Fibroblast of lung (primary cell): ENCODE measurements at regions not wholly inside any gene's neighbourhood (a gene's known extent, or its start where the extent isn't known, plus 50 kb on each side); places are given as distances from the start of the nearest gene placed in this dataset.

Experiments
- DNase-seq, 2 donors: peaks; one replicate each; pipeline versions ENCODE4 v3.0.0 to v3.0.0-alpha.2; 2010; ENCODE audit warnings: low read depth in 2 of 2
- H2AFZ ChIP-seq: 2 replicates; pipeline ENCODE4 v1.5.1; 2012; ENCODE audit warnings: low read length, control low read depth, inconsistent platforms
- H3K27ac ChIP-seq: 2 replicates; pipeline ENCODE4 v1.5.1; 2011; ENCODE audit warnings: low read length, control low read depth; ENCODE audit not compliant: insufficient read depth
- H3K27me3 ChIP-seq: 2 replicates; pipeline ENCODE4 v1.5.1; 2011; ENCODE audit warnings: mild to moderate bottlenecking, low read length; ENCODE audit not compliant: control insufficient read depth, insufficient read depth
- H3K36me3 ChIP-seq: 2 replicates; pipeline ENCODE4 v1.5.1; 2011; ENCODE audit warnings: low read length; ENCODE audit not compliant: control insufficient read depth, insufficient read depth
- H3K4me1 ChIP-seq: 2 replicates; pipeline ENCODE4 v1.5.1; 2011; ENCODE audit warnings: low read length; ENCODE audit not compliant: control insufficient read depth, insufficient read depth; ENCODE audit errors: extremely low read depth
- H3K4me2 ChIP-seq: 2 replicates; pipeline ENCODE4 v1.5.1; 2011; ENCODE audit warnings: low read length, control low read depth; ENCODE audit not compliant: insufficient read depth; ENCODE audit errors: extremely low read depth
- H3K4me3 ChIP-seq, 4 experiments: fragments of 200-600 bp in 1 of 4; sonication (generic) in 1 of 4; replicated peaks in 1 of 4; 2 replicates each; pipeline ENCODE4 v1.5.1; 2011 to 2016; ENCODE audit warnings: low read length in 4 of 4, low read depth in 3 of 4, mild to moderate bottlenecking in 3 of 4, control low read depth in 2 of 4, inconsistent platforms in 1 of 4, mixed read lengths in 1 of 4; ENCODE audit not compliant: insufficient read depth in 1 of 4; ENCODE audit errors: control extremely low read depth in 1 of 4
- H3K79me2 ChIP-seq: 2 replicates; pipeline ENCODE4 v1.5.1; 2012; ENCODE audit warnings: mild to moderate bottlenecking, low read length, inconsistent platforms; ENCODE audit not compliant: control insufficient read depth, insufficient read depth
- H3K9ac ChIP-seq: 2 replicates; pipeline ENCODE4 v1.5.1; 2011; ENCODE audit warnings: mild to moderate bottlenecking, low read length, control low read depth; ENCODE audit not compliant: insufficient read depth
- H3K9me3 ChIP-seq: 2 replicates; pipeline ENCODE4 v1.5.1; 2012; ENCODE audit warnings: low read depth, low read length; ENCODE audit not compliant: control insufficient read depth, insufficient read depth
- H4K20me1 ChIP-seq: 2 replicates; pipeline ENCODE4 v1.5.1; 2011; ENCODE audit warnings: low read length; ENCODE audit not compliant: control insufficient read depth, insufficient read depth; ENCODE audit errors: extremely low read depth
- EZH2 ChIP-seq: IDR thresholded peaks from 2 replicates; pipeline ENCODE4 v1.5.1; 2012; ENCODE audit warnings: low read length, control low read depth, mild to moderate bottlenecking; ENCODE audit errors: missing control alignments
- TF ChIP-seq, protein P1 (sequence below), 2 donors: IDR thresholded peaks in 1 of 2; conservative IDR thresholded peaks in 1 of 2; 1 replicate in 1 of 2; 2 replicates in 1 of 2; pipeline ENCODE4 v1.5.1; 2011 to 2012; ENCODE audit warnings: low read length in 2 of 2, control low read depth in 1 of 2, inconsistent platforms in 1 of 2, low read depth in 1 of 2, mild to moderate bottlenecking in 1 of 2

DNA sequence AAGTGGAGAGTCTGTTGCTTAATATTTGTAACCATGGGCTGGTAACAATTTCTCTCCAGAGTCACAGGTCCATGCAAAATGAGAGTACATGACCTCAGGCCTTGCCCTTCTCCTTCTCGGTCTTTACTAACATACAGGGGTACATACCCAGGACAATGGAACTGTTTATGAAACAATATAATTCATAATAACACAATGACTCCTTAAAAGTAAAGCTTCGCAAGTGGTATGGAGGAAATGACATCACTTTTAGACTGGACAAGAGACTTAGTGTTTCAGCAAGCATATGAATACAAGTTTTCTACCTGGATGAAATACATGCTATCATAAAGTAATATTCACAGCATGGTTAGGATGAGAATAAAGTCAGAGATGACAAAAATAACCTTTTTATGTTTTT lies 386.6 kb downstream of the PLK2 start:
- Histone ChIP-seq H3K9me3 (no peaks in the 10 kb centered on the region), H4K20me1 (no peaks in the 10 kb centered on the region), H3K27ac (no peak overlapping the region), H3K27me3 (no peaks in the 10 kb centered on the region), H3K4me3 (no peak overlapping the region), H3K9ac (no peak overlapping the region), H3K4me1 (no peaks in the 10 kb centered on the region), H3K79me2 (no peaks in the 10 kb centered on the region), H3K36me3 (no peaks in the 10 kb centered on the region), H3K4me2 (no peak overlapping the region), H2AFZ (no peak overlapping the region)
- DNase-seq, result no peak
- TF ChIP-seq, protein P1, sequence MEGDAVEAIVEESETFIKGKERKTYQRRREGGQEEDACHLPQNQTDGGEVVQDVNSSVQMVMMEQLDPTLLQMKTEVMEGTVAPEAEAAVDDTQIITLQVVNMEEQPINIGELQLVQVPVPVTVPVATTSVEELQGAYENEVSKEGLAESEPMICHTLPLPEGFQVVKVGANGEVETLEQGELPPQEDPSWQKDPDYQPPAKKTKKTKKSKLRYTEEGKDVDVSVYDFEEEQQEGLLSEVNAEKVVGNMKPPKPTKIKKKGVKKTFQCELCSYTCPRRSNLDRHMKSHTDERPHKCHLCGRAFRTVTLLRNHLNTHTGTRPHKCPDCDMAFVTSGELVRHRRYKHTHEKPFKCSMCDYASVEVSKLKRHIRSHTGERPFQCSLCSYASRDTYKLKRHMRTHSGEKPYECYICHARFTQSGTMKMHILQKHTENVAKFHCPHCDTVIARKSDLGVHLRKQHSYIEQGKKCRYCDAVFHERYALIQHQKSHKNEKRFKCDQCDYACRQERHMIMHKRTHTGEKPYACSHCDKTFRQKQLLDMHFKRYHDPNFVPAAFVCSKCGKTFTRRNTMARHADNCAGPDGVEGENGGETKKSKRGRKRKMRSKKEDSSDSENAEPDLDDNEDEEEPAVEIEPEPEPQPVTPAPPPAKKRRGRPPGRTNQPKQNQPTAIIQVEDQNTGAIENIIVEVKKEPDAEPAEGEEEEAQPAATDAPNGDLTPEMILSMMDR (conservative IDR thresholded peaks at IDR 0.05 in 1 of 2, IDR thresholded peaks at IDR 0.05 in 1 of 2; ENCODE audit: low read depth in 1 of 2, low read length in 2 of 2), result no peak
- no peak for TF ChIP-seq EZH2

DNA sequence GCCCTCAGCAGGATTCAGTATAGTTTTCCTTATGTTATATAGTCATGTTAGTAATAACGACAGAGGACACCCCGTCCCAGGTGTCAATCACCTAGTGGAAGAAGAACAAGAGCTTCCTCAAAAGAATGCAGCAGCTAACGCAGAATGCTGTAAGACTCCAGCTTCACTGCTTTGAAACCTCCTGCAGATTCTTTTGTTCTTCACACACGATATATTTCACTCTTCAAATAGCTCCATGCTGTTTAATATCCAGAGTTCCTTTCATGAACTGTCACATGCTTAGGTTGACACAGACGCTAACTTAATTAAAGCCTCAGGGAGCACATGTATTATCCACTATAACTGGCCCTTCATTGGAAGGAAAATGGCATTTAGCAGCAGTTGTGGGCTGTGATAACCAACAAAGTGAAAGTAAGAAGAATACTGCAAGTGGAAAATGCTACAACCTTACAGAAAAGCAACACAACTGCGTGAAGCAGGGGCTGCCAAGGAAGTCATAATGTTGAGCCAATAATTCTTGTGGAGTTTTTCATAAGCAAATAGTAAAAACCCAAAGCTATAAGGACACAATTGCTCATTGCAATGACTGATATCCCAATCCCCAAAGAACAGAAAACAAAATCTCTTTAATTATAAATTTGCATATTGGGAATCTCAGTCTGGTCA lies 387.5 kb downstream of the PLK2 start:
- Histone ChIP-seq H4K20me1 (no peaks in the 10 kb centered on the region), H3K4me1 (no peaks in the 10 kb centered on the region), H3K36me3 (no peaks in the 10 kb centered on the region), H3K9me3 (no peaks in the 10 kb centered on the region), H3K79me2 (no peaks in the 10 kb centered on the region), H3K9ac (no peak overlapping the region), H3K27me3 (no peaks in the 10 kb centered on the region), H3K4me3 (peak overlapping the region in 2 of 4 experiments; percentile 12 to 19), H3K27ac (no peak overlapping the region), H2AFZ (peak overlapping the region; percentile 65), H3K4me2 (peak overlapping the region; percentile 66)
- DNase-seq, result peak in 1 of 2 donors; percentile 5
- TF ChIP-seq, protein P1 (conservative IDR thresholded peaks at IDR 0.05 in 1 of 2, IDR thresholded peaks at IDR 0.05 in 1 of 2; ENCODE audit: low read depth in 1 of 2, low read length in 2 of 2), result no peak
- TF ChIP-seq EZH2, result no peak

DNA sequence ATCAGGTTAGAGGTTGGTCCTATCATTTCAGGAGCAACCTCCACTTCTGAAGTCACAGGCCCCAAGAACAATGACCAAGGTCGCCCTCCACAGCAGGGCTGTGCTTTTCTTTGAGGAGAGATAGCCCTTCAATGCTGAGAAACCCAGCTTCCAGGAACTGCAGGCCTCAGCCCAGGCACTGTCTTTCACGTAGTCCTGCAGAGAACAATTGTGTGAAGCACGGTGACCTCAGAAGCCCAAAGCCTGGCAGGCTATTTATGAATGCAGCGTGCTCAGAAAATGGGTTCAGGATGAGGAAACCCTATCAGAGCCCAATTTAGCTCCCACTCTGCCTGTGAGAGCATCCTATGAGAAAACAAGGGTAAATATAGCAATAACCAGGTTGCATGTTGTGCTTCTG lies 388.3 kb downstream of the PLK2 start:
- Histone ChIP-seq H3K79me2 (no peaks in the 10 kb centered on the region), H4K20me1 (no peaks in the 10 kb centered on the region), H3K27me3 (no peaks in the 10 kb centered on the region), H3K9me3 (no peaks in the 10 kb centered on the region), H2AFZ (no peak overlapping the region), H3K27ac (no peak overlapping the region), H3K4me2 (no peak overlapping the region), H3K4me3 (no peak overlapping the region), H3K4me1 (no peaks in the 10 kb centered on the region), H3K9ac (no peak overlapping the region), H3K36me3 (no peaks in the 10 kb centered on the region)
- no peak for DNase-seq
- TF ChIP-seq, protein P1 (conservative IDR thresholded peaks at IDR 0.05 in 1 of 2, IDR thresholded peaks at IDR 0.05 in 1 of 2; ENCODE audit: low read depth in 1 of 2, low read length in 2 of 2), result no peak
- no peak for TF ChIP-seq EZH2
